ENCODE measurements at regions not wholly inside any gene's neighbourhood (a gene's known extent, or its start where the extent isn't known, plus 50 kb on each side); places are given as distances from the start of the nearest gene placed in this dataset.

DNA sequence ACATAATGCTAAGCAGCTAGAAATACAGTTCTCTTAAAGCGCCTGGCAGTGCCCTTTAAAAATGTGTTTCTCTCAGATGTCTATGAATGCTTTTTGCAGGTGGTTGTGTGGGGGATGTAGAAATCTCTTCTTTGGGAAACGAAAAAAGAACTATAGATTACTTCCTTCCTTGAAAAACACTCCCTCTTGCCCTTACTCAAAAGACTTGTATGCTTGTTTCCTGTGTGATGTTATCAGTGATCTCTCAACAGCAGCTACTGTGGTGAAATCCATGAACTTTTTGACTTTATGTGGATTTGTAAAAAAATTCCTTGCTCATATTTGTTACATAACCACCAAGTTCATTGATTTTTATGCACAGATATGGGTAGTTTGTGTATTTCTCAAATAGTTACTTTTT lies 916.5 kb downstream of the QKI start:
- TF ChIP-seq EP300 (IDR thresholded peaks at IDR 0.05; ENCODE audit: low read length) = no peak
- no peak for TF ChIP-seq ESRRA (IDR thresholded peaks at IDR 0.05; ENCODE audit: borderline replicate concordance, low read depth)
- TF ChIP-seq OTX1 (CRISPR knock-in tag; IDR thresholded peaks at IDR 0.05) = no peak
- no peak for TF ChIP-seq ZNF561 (CRISPR knock-in tag; conservative IDR thresholded peaks at IDR 0.05)
- TF ChIP-seq, protein P1, sequence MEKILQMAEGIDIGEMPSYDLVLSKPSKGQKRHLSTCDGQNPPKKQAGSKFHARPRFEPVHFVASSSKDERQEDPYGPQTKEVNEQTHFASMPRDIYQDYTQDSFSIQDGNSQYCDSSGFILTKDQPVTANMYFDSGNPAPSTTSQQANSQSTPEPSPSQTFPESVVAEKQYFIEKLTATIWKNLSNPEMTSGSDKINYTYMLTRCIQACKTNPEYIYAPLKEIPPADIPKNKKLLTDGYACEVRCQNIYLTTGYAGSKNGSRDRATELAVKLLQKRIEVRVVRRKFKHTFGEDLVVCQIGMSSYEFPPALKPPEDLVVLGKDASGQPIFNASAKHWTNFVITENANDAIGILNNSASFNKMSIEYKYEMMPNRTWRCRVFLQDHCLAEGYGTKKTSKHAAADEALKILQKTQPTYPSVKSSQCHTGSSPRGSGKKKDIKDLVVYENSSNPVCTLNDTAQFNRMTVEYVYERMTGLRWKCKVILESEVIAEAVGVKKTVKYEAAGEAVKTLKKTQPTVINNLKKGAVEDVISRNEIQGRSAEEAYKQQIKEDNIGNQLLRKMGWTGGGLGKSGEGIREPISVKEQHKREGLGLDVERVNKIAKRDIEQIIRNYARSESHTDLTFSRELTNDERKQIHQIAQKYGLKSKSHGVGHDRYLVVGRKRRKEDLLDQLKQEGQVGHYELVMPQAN (IDR thresholded peaks at IDR 0.05; ENCODE audit: borderline replicate concordance) = no peak
- no peak for TF ChIP-seq ELF1 (tag; IDR thresholded peaks at IDR 0.05)

Measured in K562 (cell line).